HG03457 (cell line): ENCODE measurements at regions not wholly inside any gene's neighbourhood (a gene's known extent, or its start where the extent isn't known, plus 50 kb on each side); places are given as distances from the start of the nearest gene placed in this dataset.
"Not testable (repeated sequence)": the region's sequence is repeated elsewhere in the genome, so short reads cannot be mapped to it uniquely, and the experiment has no call there.

ENCODE experiments used
- ATAC-seq: cut with Tn5 transposase; IDR thresholded peaks from one replicate; pipeline ENCODE4 v1.9.1; 2021; ENCODE audit warnings: moderate number of reproducible peaks; ENCODE audit not compliant: unreplicated experiment

DNA sequence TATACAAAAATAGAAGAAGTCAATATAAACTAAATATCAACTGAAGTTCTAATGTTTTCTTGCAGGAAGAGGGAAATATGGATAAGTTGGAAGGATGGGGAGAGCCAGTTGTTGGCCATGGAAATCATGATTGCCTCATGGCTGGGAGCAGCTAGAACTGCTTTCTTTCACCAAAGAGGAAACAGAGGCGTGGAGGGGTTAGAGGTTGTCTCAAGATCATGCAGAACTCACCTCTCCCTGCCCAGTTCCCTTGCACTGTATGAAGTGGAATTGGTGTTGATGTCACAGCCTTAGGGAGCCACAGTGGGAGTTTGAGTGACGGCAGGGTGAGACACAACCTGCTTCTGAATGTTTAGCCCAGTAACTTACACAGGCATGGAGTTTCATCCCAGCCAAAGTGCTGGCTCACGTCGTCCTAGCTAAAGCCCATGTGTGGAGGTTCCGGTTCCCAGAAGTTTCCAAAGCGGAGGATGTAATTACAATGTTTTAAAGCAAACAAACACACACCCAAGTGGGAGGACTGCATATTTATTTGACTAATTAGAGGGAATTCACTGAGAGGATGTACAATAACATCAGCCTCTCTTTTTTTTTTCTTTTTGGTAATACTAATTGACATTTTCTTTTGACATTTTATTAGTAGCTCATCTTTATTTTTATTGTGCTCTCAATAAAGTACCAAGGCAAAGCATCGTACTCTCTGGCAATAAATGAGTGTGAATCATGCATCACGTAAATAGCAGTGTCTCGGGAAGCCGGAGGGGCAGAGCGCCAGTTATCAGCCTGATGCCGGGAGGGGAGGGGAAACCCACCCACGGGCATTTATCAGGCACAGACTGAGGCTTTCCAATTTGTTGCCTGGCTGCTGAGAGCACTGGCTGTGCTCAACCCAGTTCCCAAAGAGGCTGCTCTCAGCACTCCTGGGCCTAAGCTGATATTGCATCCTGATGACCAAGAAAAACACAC is 118.7 kb upstream of the CDH5 start:
- no peak for ATAC-seq

DNA sequence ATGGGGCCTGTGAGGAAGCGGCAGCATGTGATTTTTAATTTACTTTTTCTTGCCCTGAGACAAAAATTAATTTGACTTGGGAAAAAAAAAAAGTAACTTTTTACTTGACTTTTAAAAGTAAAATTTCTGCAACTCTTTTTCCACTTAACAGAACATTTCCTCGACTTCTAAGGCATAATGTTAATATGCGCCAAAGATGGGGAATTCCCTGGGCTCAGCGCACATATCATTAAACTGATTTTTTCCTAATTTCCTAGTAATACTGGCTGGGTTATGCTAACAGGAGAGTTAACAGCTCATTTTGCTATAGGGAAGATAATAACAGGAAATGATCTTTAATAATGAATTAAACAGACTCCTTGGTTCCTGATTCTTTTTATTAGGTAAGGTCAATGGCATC is 120.6 kb upstream of the CDH5 start:
- no peak for ATAC-seq

DNA sequence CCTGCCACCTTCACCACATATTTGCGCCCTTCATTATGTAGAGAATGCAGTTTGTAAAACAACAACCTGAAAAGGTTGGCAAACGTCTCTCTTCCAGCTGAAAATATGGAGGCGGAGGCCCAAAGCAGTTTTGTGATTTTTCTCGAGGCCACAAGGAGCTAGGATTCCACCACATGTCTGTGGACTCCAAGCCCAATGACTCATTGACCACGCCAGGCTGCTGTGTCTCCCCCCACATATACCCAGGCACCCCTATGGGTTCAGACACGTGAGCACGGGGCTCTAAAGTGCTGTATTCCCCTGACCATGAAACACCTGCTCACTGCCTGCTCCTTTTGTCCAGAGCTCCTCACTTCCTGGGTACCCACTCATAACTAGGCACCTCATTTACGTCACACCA is 121.4 kb upstream of the CDH5 start:
- ATAC-seq, result no peak

DNA sequence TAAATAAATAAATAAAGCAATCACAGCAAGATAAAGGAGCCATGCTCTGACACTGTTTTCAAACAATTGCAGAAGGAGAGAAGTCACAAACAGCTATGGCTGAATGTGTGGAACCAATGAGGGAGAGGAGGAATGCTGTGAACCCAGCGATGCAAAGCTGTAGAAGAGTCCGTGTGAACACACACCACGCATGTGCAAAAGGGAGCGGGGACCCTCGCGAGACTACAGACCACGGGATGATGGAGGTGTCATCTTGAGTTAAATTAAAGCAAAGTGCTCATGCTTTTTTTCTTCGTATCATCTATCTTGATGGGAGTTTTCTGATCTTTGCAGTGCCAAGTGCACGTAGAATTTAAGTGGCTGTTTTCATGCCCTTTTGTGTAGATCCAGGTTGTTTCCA is 123.8 kb upstream of the CDH5 start:
- no peak for ATAC-seq

DNA sequence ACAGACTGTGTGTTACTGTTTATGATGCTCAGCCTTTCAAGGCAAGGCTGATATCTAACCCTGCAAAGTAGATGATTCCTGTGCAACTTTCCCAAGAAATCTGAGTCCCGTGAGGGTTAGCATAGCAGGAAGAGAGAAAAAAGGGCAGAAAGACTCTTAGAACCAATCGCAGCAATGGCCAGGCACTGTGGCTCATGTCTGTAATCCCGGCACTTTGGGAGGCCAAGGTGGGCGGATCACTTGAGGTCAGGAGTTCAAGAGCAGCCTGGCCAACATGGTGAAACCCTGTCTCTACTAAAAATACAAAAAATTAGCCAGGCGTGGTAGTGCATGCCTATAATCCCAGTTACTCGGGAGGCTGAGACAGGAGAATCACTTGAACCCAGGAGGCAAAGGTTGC is 124.3 kb upstream of the CDH5 start:
- ATAC-seq, result not testable (repeated sequence)

DNA sequence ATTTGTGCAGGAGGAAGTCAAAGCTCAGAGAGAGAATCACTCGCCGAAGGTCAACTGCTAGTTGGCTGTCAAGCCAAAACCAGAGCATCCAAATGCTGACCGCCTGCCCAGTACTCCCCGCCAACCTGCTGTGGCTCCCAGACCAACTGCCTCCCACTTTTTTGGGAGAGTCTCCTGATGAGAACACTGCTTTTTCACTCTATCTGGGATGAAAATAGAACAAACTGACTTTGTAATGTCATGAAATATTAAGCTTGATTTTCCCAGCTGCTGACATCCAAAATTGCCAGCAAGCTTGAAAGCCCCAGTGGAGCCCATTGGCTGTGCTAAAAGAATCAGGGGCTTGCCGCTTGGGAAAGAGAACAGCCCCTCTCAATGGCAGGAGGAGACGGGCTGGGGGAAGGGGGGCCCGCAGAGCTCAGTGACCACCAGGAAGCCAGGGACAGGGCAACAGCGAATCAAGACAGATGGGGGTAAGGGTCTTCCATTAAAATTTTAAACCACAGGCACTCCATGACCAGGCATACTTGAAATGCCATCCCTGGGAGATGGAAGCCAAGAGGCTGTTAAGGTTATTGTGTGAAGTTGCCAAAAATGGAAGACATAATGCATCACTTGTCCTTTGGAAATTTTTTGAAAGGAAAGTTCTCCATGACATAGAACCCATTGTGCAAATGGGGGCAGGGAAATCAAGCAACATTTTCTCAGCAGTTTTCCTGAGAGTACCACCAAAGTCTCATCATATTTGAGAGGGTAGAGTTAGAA is 125.7 kb upstream of the CDH5 start:
- no peak for ATAC-seq

DNA sequence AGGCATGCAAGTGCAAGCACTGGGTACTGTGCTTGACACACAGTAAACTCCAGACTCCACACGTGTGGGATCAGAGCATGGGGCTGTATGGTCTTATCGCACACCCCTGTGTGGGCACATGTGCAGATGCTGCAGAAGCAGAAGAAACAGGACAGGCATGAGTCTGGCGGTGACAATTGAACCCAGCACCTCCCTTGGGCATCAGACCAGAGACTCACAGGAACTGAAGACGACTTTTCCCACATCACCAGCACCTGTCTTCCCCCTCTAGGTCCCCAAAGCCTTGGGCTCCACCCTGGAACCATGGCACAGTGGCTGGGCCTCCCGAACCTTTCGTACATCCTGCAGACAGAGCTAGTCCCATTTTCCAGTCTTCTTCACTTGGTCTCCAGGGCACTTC is 126.4 kb upstream of the CDH5 start:
- ATAC-seq, result no peak

DNA sequence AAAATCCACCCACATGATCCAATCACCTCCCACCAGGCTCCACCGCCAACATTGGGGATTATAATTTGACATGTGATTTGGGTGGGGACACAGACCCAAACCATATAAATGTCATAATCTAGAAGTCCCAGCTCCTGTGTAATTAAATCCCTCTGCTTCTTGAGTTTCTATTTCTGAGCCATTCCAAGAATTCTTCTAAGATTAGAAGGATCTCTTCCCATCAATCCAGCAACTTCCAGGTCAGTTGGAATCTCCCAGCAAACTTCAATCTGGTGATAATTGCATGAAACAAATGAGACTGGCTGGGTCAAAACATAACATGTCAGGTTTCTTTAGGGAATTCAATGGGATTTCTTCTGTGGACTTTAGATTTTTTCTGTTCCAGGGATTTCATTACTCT is 127.8 kb upstream of the CDH5 start:
- no peak for ATAC-seq

DNA sequence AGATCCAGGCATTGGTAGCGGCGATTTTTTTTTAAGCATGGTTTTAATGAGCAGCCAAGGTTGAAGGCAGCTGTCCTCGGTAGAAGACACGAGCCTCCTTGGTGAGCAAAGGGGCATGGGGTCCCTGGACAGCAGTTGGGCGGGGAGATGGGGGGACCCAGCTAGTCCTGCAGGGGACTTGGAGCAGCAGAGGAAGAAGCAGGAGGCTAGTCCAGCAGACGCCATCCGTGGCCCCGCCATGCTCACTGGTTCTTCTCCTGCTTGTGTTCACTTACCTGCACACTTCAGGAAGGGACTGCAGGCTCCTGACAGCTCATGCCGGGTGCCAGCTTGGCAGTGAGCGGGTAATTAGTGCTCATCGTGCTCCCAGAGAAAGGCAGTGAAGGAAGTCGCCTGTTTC is 130.2 kb upstream of the CDH5 start:
- ATAC-seq, result no peak

DNA sequence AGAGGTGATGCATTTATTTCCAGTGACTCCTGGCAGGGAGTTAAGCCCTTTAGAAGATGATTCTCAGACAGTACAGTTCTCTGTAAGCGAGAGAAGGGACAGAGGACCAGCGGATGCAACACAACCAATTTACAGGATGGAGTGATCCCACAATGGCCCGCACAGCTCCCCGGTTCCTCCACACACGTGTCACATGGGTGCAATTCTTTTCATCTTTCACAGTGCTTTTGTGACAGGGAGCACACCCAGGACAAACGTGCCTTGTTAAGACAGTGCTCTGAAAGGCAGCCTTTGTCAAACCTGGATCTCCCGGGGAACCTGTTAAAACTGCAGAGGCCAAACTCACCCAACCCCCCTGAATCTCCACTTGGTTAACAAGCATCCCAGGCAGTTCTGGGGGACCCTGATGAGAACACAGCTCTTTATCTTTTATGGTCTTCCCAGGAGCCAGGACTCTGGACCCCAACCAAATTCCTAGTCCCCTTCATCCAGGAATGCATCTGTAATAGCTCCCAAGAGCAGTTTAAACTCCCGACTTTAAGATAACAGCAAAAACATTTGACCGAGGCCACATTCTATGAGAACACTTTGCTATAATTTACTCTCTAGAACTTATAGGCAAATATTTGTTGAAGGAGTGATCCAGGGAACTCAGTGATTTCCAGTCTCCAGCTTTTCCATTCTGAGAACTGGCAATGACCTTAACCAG is 134.9 kb upstream of the CDH5 start:
- no peak for ATAC-seq

DNA sequence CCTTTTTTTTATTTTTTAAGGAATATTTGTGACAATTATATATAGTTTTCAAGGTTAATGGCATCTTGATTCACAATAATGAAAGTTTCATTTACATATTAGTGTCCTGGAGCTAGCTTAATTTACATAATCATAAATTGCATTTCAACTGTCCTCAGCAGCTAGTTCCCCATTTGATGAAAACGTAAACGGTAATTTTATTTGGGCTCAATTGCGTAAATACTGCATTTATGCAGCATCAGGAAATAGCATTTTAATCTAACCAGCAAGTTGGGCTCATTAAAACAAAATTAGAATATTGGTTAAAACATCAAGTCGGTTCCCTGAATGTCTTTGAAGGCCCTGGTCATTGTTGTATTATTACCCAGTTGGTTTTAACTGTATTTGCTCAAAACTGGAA is 136.8 kb upstream of the CDH5 start:
- no peak for ATAC-seq

DNA sequence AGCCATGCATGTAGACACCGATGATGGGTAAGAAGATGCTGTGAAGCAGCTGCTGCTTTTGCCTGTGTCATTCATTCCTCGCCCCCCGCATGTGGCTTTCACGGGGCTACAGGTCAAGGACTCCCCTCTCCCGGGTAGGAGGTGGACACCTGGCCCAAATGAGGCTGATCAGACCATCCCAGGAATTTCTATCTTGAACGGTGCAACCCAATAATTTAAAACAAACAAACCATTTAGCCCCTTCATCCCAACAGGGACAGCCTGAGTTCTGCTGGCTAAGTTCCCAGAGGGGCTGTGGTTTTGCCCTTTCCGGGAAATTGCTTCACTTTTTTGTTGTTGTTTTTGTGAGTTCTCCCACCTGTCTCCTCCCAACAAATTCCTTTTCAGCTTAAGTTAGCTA is 137.7 kb upstream of the CDH5 start:
- no peak for ATAC-seq

DNA sequence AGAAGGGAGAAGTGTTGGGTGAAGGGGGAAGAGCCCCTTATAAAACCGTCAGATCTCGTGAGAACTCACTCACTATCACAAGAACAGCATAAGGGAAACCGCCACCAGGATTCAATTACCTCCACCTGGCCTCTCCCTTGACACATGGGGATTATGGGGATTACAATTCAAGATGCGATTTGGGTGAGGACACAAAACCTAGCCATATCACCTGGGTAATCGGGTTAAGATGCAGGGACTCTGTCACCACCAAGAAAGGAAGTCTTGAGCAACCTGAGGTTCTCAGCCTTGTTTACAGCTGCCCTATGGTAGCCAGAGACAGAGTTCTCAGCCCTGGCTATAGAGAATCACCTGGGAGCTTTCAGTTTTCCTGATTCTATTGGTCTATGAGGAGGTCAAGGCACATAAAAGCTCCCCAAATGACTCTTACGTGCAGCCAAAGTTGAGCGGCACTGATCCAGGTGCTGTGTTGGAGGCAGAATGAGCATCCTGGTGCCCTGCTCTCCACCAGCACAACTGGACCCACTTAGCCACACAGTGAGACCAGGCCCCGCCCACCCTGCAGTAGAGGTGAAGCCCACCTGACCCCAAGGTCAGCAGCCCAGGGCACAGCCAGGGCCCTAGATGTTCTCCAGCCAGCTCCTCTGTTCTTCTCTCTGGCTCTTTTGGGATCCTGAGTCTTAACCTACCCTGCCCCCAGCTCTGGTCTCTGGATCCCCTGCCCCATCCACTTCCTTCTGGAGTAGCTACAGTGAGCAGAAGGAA is 138.5 kb upstream of the CDH5 start:
- ATAC-seq, result no peak

DNA sequence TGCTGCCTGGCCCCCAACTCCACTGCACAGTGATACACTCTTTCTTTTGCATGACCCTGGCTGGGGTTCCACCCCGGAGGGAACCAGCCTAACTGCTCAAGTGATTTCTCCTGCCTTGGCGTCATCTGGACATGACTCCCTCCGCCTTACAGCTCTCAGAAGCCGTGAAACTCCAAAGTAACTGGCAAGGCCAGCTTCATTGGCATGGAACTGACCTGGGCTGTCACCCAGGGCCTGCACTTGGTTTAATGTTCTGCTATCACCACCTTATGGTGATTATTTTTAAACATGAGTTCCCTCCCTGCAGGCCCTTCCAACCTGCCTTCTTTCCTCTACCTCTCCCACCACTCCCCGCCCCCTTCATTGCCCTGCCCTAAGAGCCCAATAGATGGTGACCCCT is 139.7 kb upstream of the CDH5 start:
- ATAC-seq, result no peak

DNA sequence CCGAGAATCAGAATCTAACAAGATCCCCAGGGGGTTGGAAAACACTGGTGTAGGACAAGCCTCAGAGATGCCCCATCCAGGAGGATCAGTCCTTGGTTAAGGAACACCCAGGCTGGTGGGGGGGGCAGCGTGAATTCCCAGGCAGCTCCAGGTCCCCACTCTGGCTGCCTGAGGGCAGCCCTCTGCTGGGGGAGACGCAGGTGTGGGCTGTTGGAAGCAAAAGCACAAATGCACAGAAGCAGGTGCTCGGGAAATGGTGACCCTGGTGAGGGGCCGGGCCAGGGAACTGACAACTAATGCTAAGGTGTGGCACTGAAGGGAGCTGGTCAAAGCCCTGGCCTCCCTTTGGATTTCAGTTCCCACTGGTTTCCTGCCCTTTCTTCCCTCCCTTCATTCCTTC is 140.8 kb upstream of the CDH5 start:
- no peak for ATAC-seq

DNA sequence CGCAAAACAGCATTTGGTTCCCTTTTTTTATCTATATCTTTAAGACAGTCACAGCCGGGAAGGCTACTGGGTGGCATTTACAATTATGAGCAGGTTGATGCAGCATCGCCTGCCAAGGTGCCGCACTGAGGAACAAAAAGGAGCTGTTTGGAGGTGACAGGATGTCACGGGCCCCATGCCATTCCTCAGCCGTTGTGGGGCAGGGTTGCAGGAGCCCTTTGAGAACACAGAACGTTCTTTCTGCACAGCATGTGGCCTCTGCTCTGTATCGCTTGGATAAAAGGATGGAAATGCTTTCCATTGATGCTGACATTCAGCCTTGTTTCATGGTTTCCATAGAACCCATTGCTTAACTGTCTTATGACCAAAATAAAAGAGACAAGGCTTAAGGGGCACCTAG is 141.9 kb upstream of the CDH5 start:
- no peak for ATAC-seq

DNA sequence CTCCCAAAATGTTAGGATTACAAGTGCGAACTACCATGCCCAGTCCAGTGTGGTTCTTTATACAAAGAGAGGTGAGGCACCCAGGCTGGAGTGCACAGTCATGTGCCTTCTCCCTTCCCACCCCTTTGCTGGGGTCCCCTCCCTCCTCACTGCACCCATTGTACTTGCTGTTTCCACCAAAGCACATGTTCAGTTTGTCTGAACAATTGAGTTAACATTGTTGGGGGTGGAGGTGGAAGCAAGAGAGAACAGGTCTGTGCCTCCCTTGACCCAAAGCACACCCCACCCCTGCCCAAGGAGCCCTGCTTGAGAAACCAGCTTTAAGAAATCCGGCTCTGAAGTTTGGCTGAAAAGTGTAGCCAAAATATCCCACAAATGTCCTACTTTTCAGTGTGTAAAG is 142.3 kb upstream of the CDH5 start:
- no peak for ATAC-seq

DNA sequence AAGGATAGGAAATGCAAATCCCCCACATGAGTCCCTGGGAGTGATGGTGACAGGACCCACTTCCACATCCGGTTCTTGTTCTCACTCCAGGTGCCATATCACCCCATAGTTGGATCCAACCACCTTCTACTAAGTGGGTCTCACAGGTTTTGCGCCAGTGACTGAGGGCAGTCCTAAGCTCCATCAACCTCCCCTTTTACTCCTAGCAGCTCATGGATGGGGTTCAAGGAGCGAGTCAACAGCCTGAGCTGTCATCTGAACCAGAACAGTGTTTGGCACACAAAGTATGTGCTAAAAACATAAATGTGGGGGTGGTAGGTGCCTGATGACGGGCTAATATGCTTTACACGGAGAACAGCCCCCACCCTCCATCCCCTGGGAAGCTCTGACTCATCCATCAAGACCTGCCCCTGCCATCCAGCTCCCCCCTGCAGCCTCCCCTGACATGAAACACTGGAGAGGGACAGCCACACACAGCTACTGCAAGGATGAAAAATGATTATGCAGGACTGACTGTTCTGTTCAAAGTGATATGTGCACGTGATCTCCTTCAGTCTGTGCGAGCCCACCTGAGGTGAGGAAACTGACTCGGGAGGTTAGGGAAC is 143.2 kb upstream of the CDH5 start:
- no peak for ATAC-seq

DNA sequence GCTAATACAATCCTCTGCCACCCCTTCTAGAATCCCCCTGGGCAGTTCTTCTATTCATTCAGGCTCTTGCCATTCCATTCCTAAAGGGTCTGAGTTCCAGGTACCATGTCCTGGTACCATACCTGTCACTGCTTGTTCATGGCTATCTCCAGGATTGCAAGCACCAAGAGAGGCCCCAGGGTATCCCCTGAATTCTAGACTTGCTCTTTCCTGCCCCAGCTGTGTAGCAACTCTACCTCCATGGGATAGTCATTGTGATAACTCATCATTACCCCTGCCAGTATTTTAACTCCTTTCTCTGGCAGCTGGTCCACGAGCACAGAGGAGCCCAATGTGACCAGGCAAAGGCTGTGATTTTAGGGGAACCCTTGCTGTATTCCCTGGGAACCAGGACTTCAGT is 143.7 kb upstream of the CDH5 start:
- ATAC-seq, result no peak

DNA sequence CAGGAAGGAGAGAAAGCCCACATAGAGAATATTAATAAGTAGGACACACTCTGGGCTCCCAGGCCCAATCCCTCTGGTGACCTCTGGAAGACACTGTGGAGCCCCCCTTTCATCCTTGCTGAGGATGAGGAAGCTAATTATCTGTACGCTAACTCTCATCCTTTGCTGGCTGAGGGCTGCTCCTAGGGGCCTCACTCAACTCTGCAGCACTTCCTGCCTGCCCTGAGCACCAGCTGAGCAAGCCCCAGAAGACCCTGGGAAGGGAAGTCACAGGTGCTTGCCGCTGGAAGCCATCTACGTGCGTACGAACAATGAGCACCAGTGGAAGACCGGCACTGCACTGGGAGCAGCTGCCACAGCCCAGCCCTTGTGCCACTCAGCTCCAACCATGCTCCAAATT is 145.8 kb upstream of the CDH5 start:
- ATAC-seq, result no peak

DNA sequence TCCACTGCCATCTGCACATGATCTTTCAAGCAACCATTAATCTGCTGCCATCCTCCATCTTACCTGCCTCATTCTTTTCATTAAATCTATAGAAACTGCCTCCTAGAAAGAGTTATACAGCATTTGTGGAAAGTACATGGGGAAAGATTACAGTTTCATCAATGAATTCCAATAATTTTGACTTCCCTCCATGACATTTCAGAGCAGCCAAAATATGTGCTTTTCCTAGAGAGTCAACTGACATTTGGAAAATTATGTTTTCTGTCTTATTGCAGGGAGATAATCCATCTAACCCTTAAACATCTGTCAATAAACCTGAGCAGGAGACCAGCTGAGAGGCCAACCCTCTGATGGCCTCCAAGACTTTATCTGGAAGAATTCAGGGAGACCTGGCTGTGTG is 147.0 kb upstream of the CDH5 start:
- no peak for ATAC-seq
